Hematopoietic multipotent progenitor cell treated with erythropoietin and hydrocortisone succinate and interleukin-3 and kit ligand, for 6 days (in vitro differentiated cells): ENCODE measurements at regions not wholly inside any gene's neighbourhood (a gene's known extent, or its start where the extent isn't known, plus 50 kb on each side); places are given as distances from the start of the nearest gene placed in this dataset.

Source experiments
- DNase-seq: peaks from one replicate; pipeline ENCODE4 v3.0.0-alpha.2; 2015

DNA sequence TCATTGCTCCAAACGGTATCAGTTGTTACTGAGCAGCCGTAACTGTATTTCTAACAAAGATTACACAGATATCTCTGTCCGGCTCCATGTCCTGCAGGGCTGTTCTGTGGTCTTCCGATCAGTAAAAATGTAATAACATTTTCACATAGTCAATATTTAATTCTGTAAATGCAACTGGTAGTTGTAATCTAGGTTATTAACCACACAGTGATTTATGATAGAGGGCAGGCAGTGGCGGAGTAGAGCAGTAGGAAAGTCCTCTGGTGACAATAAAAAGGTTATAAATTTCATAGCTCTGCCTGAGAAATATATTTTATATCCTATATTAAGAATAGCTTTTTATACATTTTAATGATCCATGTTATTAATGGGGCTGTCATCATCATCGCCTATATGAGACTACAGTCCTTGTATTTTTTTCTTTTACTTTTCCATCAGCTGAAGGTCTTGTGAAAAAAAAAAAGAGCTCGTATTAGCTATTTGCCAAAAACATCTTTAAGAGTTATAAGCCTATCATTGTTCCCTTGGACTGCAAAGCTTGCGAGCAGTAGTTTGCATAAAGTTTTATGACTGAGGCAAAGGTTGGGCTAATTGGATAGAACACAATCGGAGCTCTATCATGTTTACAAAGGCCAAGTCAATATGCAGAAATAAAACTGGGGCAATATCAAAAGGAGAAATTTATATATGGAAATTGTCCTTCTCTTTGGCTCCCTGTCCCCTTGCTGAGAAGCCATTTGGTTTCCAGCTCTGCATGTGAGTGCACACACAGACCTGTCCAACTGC lies 648.0 kb downstream of the IRX1 start:
- no peak for DNase-seq

DNA sequence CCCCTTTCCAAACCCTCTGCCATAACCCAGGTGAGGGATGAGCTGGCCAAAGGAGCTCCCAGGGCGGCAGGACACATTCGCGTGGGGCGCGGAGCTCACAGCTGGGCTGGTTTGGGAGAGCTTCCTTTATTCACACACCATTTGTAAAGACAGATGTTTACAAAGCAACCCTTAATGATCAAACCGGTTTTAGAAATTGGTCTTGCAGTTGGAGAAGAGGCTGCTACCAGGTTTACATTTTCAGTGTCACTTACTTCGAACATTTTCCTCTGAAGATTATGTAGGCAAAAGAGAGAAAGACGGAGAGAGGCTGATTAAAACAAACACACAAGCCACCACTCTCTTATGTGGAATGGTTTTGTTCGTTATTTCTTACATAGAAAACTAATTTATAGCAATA lies 648.7 kb downstream of the IRX1 start:
- DNase-seq = no peak

DNA sequence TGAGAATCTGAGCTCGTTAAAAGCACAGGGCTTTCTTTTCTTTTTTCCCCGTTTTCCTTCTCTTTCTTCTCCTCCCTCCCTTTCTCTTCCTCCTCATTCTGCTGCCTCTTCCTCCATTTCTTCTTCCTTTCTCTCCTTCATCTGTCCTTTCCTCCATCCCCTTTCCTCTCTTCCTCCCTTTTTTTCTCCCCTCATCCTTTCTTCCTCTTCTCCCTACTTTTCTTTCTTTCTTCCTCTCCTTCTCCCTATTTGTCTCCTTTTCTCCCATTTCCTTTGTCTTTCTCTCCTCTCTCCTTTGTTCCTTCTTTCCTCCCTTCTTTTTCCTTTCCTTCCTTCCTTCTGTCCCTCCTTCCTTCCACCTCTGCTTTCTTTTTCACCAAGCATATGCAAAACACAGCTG lies 649.4 kb downstream of the IRX1 start:
- no peak for DNase-seq

DNA sequence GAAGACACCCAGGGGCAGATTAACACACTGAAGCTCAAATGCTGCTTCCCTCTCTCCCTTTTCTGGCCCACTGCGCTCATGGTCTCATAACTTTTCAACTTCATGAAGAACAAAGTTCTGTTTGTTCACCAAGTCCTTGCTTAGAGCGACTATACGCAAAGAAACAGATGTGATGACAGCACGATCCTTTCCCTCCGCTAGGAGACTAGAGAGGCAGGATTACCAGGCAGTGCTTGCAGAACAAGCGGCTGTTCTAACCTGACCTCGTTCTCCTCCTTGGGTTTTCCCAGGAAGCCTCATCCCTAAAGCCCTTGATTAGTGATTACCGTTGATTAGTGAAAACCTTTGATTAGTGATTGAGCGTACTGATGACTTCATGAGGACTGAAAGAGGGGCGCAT lies 649.9 kb downstream of the IRX1 start:
- no peak for DNase-seq

DNA sequence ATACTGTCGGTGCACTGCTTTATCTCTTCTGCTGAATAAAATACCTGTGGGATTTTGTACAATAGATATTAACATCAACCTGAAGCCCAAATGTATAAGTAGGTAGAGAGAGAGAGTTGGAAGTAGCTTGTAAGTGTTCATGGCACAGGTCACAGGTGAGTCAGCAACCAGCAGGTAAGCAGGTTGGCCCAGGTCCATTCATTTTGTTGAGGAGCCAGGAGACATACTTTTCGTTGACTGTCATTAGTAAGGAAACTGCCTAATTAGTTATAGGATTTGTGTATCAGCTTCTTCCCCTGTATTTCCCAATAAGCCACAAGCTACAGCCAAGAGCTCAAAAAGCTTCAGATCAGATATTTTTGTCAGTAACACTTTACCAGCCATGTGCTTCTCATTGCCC lies 650.8 kb downstream of the IRX1 start:
- DNase-seq = no peak

DNA sequence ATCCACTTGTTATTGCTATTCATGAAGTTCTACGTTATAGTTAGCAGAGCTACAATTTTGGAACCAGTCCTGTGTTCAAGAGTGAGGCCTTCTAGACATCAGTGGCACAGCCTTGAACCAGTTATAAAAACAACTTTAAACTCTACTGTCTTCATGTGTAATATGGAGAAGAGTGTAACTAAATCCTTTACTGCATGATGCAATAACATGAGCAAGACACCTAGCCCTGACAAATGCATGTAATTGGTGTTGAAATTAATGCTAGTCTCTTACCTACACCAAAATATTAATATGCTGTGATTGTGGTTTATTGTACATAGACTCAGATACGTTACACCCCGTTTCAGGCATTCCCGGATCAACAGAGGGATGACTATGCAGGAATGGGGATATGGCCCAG lies 654.6 kb downstream of the IRX1 start:
- DNase-seq = no peak

DNA sequence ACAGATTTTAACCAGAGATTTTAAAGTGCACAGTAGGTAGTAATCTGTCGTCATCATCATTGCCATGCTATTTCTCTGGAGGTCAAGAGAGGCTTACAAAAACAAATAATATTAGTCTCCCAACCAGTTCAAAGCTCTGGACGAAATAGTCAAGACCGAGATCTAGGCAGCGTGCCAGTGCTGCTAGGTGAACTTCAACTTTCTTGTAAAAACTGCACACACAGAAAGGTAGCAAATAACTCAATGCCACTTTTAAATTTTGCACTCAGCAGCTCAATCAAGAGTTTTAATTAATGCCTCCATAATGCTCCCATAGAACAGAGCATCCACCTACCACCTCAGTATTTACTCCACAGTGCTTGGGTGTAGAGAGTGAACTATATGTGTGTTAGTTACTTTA lies 656.8 kb downstream of the IRX1 start:
- no peak for DNase-seq

DNA sequence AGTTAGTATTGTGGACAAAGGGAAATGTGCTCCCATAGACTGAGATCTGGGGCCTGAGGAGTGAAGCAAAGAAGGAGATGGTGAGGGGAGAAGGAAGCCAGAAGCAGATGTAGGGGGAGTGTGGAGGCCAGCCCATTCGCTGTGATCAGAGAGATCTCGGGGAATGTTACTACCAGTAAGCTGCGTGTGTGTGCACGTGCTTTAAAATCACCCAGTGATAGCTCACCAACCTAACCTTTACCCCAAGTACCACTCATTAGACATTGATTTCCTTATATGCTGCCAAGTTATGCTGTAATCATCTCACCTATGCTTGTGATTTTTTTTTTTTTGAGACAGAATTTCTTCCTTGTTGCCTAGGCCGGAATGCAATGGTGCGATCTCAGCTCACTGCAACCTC lies 659.1 kb downstream of the IRX1 start:
- DNase-seq = no peak

DNA sequence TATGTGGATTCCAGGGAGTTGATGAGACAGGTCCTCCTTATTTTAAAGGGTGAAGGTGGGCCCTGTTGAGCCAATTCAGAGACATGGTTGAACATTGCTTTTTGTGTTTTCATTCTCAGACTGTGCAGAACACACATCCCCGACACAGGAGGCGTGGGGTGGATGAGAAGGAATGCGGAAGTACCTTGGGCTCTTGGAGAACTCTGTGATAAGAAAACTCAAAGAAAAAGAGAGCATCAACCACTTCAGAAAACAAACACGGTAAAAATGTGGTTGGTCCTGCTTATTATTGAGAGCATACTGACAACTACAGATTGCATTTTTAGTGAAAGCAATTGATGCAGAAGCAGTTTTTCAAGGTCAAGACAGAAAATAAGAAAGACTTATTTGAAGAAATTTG lies 659.8 kb downstream of the IRX1 start:
- no peak for DNase-seq

DNA sequence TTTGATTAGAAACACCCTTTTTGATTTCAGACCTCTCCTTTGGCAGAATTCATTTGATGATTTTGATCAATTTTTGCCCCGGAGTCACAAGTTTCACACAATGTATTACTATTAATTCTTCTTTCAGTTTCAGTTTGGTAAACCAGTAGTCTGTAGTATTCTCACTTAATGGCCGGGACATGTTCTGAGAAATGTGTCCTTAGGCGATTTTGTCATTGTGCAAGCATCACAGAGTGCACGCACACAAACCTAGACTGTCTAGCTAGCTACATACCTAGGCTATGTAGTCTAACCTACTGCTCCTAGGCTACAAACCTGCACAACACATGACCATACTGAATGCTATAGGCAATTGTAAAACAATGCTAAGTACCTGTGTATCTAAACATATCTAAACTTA lies 662.5 kb downstream of the IRX1 start:
- no peak for DNase-seq

DNA sequence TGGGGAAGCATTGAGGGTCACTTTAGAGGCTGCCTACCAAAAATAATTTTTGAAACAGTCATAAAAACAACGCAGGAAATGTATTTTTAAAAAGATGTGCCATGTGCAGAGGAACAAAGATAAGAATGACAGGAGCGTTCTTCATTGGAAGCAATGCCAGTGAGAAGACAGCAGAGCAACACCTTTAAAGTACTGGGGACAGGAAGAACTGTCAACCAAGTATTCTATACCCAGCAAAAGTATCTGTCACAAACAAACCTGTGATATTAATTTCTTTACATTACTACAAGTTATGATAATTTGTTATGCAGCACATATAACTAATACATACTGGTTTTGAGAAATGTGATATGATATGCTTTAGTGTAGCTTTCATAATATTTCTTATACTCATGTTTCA lies 675.6 kb downstream of the IRX1 start:
- DNase-seq = no peak

DNA sequence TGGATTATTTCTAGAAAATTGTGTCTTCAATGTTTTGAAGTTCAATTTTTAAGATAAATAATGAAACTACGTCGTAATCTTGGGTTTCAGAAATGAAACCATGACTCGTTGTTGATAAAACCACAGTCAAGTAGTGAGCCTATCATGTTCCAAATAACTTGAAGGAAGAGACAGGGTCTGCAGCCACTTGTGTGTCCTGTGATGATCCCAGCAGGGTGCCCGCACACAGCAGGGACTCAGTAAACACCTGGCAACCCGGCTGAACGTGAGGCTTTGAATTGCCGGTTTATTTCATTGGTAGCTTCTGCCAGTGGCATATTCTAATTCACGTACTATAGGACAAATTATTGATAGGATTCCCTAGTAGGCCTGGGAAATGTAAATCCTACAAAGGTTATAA lies 679.6 kb downstream of the IRX1 start:
- no peak for DNase-seq

DNA sequence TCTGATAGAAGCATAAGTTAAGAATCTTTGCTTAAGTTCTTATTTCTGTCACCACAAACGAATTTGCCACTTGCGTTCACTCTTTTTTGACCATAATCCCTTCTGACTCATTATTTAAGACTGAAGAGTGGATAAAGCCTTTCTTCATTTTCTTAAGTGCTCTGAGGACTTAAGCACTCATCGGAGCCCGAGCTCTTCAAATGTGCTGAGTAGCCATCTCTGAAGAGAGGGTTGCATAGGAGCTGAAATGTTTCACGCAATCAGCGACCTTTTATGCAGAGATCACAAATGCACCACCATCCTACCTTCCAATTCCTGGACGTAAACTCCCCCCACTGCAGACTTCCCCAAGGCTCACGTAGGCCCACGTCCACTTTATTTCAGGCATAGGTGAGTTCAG lies 699.2 kb downstream of the IRX1 start:
- no peak for DNase-seq

DNA sequence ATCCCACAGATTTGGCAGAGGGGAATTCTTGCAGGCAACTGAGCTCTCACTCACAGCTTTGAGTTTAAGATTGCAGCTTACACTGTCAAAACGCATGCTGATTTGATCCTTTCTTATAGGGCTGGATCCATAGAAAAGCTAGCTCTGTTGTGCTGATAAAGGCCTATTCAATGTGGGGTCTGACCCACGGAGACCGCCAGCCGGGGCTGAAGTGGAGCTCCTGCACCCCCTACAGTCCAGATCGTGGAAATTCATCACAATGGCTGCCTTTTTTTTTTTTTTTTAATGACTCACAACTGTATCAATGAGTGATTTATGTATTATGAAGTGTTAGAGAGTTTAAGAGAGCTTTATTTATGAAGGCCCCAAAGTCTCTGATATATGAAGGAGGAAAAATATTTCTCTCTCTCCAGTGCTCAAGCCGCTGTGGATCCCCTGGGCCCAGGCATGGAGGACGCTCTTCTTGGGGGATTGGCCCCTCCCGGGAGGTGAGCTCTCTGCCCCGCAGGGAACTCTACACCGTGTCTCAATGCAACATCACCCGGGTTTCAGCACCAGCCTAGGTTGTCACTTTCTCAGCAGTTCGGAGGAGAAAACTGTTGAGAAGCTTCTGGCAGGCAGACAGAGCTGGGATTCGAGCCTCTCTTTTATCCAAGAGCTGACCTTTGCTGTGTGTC lies 700.2 kb downstream of the IRX1 start:
- DNase-seq = peak; percentile 45

DNA sequence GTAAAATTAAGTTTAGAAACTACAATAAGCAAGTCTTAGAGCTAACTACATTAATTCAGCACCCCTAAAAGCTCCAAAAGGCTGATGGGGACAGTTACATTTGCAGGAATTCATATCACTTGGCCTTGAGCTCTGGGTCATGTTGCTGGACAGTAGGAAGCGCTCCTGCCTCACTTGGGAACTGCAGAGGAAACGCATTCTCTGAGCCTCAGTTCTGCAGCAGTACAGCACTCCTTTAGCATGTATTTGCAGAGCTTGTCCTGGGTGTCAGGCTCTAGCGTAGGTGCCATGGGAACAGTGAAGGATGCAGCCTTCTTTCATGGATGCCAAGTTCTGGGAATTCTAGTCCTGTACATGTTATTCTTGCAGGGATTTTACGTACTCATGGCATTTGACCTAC lies 710.4 kb downstream of the IRX1 start:
- no peak for DNase-seq

DNA sequence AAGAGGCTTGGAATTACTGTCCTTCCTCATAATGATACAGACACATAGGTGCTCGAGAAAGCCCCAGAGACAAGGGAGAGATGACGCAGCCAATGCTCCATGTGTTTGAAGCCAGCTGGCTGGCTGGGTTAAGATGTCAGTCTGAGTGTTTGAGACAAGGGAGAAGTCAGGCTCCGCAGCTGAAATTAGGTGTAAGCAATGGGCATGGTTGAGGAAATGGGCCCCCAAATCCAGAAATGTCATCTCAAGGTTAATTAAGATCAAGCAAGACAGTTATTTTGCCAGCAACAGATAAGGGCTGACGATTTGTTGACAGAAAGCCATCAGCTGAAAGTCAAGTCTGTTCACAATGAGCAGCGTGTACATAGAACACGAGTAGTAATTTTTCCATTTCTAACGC lies 713.4 kb downstream of the IRX1 start:
- DNase-seq = no peak

DNA sequence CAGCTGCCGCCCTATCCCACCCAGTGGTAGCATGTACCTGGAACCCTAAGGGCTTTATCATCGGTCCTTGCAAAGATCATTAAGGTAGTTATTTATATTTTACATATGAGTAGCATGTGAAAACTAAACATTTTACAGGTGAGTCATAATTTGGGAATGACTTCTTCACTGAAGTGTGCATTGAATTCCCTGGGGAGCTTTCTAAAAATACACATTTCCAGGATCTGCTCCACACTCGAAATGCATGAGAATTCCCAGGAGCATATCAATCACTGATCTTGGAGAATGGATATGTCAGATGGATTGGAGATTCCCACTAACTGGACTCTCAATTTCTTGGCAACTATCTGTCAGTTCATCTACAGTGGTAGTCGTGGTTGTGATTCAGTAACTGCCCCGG lies 717.5 kb downstream of the IRX1 start:
- DNase-seq = no peak

DNA sequence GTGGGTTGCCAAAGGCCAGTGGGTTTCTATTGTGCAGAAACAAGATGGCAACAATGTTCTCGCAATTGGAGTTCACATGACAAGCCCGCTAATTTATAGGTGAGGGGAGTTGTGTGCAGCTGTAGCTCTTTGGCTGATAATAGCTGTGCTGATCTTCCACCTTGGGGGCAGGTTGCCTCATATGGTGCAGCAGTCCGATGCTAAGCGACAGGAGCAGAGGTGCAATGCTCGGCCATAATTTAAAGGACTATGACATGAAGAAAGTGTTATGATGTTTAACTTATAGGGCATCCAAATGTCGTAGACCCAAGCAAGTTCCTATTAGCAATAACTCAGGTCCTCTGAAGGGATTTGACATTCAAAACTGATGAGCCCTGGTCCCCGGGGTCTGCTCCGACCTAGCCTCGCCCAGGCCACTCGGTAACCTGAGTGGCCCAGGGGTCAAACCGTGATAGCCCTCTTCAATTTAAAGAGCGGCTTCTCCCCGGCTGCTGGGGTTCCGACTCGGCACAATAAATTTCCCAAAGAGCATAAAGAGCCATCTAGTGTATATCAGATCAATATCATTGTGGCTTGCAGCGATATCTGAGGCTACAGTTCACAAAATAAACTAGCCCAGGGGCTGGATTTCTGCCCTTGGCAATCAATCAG lies 724.0 kb downstream of the IRX1 start:
- no peak for DNase-seq

DNA sequence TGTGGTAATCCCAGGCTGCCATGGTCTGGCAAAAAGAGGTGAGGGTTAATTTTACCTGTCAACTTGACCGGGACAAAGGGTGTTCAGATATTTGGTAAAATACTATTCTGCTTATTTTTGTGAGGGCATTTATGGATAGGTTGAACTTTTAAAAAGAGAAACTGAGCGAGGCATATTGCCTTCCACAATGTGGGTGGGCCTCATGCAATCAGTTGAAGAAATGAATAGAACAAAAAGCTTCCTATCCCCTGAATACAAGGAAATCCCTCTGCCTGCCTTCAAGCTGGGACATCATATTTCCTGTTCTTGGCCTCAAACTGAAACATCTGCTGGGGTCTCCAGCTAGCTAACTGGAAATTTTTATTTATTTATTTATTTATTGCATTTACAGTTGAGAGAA lies 734.7 kb downstream of the IRX1 start:
- no peak for DNase-seq

DNA sequence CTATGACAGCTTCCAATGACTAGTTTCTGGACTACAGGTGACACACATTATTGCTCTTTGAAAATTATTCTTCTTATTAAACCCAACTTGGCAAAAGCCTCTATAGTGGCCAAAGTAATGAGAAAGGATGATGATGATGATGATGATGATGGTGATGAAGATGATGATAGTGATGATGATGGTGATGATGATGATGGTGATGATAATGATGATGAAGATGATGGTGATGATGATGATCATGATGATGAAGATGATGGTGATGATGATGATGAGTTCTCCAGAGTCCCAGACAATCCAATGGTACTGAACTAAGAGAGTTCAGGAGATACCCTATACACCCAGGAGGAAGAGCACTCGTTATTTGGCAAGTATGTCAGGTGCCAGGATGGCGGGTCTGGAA lies 739.4 kb downstream of the IRX1 start:
- DNase-seq = no peak

DNA sequence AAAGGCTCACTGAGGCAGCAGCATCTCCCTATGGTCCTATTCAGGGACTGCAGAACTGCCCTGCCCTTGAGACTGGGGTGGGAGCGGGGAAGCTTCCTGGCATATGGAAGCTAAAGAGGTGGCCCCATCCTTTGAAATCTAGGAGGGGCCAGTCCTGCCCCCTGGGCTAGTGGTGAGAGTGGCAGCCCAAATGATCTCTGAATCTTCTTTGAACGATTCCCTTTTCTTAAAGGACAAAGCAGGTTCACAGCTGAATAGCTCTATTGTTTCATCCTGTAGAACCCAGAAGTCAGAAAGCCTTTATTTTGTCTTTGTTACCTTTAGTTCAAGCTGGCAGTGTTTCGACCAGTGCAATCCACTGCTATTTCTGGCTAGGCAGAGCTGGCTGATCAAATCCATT lies 741.9 kb downstream of the IRX1 start:
- DNase-seq = no peak

DNA sequence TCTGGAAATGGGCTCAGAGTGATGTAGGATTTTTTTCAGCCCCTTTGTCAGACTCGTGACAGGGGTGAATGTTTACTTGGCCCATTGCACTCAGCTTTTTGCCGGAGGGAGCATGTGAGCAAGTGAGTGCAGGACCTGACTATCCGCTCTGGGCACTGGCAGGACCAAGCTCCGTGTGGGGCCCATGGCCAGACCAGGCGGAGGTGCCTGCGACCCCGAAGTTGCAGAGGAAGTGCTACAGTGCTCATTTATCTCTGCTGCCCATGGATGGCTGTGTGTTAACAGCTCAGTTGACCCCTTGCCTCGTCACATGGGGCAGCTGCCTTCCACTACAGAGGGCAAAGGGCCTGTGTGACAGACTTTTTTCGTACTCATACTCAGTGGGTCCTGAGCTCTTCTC lies 744.3 kb downstream of the IRX1 start:
- no peak for DNase-seq

DNA sequence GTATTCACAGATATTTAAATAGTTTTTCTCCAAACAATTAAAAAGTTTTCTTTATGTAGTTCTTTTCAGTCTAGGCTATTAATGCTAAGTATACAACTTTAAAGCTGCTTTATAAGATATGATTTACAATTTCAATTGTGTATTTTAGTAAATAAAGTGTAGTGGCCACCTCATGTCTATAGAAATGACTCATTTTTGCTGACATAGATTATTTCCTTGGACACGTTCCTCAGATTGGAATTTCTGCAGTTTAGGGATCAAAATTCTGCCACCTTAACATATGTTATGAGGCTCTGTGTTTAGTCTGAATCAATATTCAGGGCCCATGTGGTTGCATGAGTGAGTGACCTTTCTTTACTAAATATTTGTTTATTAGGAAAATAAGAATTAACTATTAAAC lies 750.2 kb downstream of the IRX1 start:
- no peak for DNase-seq

DNA sequence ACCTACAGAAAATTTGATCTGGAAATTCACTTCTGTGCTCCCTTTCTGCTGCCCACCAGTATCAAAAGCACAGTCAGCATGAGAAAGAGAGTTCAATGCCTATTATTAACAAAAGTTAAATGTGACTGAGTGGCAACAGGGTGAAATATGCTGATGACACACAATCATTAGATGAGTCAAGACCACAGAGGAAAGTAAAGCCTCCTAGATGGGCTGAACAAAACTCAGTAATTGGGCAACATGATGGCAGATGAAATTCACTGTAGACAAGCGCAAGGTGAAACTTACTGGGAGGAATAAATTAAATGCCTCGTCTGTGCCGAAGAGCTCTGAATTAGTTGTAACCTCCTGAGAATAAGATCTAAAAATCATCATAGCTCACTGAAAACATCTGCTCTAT lies 752.8 kb downstream of the IRX1 start:
- no peak for DNase-seq

DNA sequence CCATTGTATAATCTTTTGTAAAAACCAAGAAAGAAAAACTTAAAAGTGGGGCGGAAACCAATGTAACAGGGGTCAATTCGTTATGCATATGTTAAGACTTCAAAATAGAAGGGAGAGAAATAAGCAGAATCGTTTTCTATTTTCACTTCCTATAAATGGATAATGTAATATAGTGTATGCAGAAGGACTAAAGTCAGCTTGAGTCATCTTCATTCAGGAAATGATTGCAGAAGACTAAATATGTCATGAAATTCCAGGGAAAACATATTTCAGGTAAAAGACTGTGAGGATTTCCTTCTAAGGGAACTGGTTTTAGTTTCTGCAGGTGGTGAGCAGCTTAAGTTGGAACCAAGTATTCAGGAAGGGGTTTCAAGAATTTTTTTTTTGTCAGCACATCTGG lies 753.3 kb downstream of the IRX1 start:
- DNase-seq = no peak
